CD4-positive, alpha-beta T cell treated with Interleukin-4 for 1 hour (primary cell): ENCODE measurements at regions not wholly inside any gene's neighbourhood (a gene's known extent, or its start where the extent isn't known, plus 50 kb on each side); places are given as distances from the start of the nearest gene placed in this dataset.
"Not testable (repeated sequence)": the region's sequence is repeated elsewhere in the genome, so short reads cannot be mapped to it uniquely, and the experiment has no call there.

Experiments
- DNase-seq, 2 donors: peaks; one replicate each; pipeline ENCODE4 v3.0.0-alpha.2; 2020 to 2022

GRCh38 chr3:23116081-23116837 is 86.9 kb upstream of the UBE2E2 start:
- DNase-seq, result no peak

- DNase-seq, result no peak
These were observed 85.3 kb upstream of the UBE2E2 start for GRCh38 chr3:23117856-23118255.

- no peak for DNase-seq
These were observed 75.9 kb upstream of the UBE2E2 start for GRCh38 chr3:23127196-23127595.

GRCh38 chr3:23128655-23129054 is 74.5 kb upstream of the UBE2E2 start:
- no peak for DNase-seq

- DNase-seq, result no peak
These were observed 74.0 kb upstream of the UBE2E2 start for GRCh38 chr3:23129117-23129516.

GRCh38 chr3:23129817-23130216 is 73.3 kb upstream of the UBE2E2 start:
- no peak for DNase-seq

- DNase-seq, result no peak
These were observed 72.7 kb upstream of the UBE2E2 start for GRCh38 chr3:23130406-23130805.

GRCh38 chr3:23135026-23135785 is 67.9 kb upstream of the UBE2E2 start:
- DNase-seq, result no peak

- no peak for DNase-seq
These were observed 67.1 kb upstream of the UBE2E2 start for GRCh38 chr3:23136054-23136453.

GRCh38 chr3:23144051-23144450 is 59.1 kb upstream of the UBE2E2 start:
- DNase-seq, result not testable (repeated sequence)

- DNase-seq, result no peak
These were observed 57.0 kb upstream of the UBE2E2 start for GRCh38 chr3:23146163-23146562.

GRCh38 chr3:23152989-23153388 is 50.1 kb upstream of the UBE2E2 start:
- DNase-seq, result no peak
